H1 (cell line): ENCODE measurements at regions not wholly inside any gene's neighbourhood (a gene's known extent, or its start where the extent isn't known, plus 50 kb on each side); places are given as distances from the start of the nearest gene placed in this dataset.

Experiments used
- CTCF ChIA-PET: fragments of 300-600 bp; sonication (Branson Sonifier 250); formaldehyde crosslinking; loops from one replicate; lab custom pipeline; 2021; ENCODE audit not compliant: partially characterized antibody; lab: Charles Lee
- POLR2A ChIA-PET: fragments of 300-600 bp; sonication (Branson Sonifier 250); formaldehyde crosslinking; loops from one replicate; lab custom pipeline; 2021; ENCODE audit warnings: inconsistent platforms; ENCODE audit not compliant: partially characterized antibody; lab: Charles Lee
- DNase-seq, 2 experiments: peaks; one replicate each; pipeline versions ENCODE4 v3.0.0 to v3.0.0-alpha.2; 2010 to 2022; ENCODE audit warnings: low spot score in 2 of 2, low read depth in 1 of 2, mixed read lengths in 1 of 2
- FAIRE-seq: peaks from 2 replicates; lab custom pipeline; 2011; peaks lifted over from hg19 to GRCh38; lab: Jason Lieb, UNC
- H2AFZ ChIP-seq: 2 replicates; pipeline ENCODE4 v1.8.1; 2012; ENCODE audit warnings: low read length, inconsistent platforms
- H2AK5ac ChIP-seq: 2 replicates; pipeline ENCODE4 v1.6.1; 2013; ENCODE audit warnings: low read depth, low read length
- H2BK120ac ChIP-seq: replicated peaks from 2 replicates; pipeline ENCODE3; 2013; ENCODE audit warnings: low read depth, low read length, inconsistent platforms
- H2BK12ac ChIP-seq: 2 replicates; pipeline ENCODE4 v1.6.1; 2013; ENCODE audit warnings: low read depth, low read length
- H2BK15ac ChIP-seq: 2 replicates; pipeline ENCODE4 v1.6.1; 2013; ENCODE audit warnings: low read length
- H2BK20ac ChIP-seq: 2 replicates; pipeline ENCODE4 v1.6.1; 2013; ENCODE audit warnings: low read length
- H2BK5ac ChIP-seq: 2 replicates; pipeline ENCODE4 v1.6.1; 2013; ENCODE audit warnings: low read depth, low read length
- H3K14ac ChIP-seq: 2 replicates; pipeline ENCODE4 v1.6.1; 2013; ENCODE audit warnings: inconsistent platforms; ENCODE audit not compliant: insufficient read length
- H3K18ac ChIP-seq: 2 replicates; pipeline ENCODE4 v1.6.1; 2013; ENCODE audit warnings: low read length; ENCODE audit errors: extremely low read depth
- H3K23ac ChIP-seq: 2 replicates; pipeline ENCODE4 v1.6.1; 2013; ENCODE audit warnings: inconsistent platforms; ENCODE audit not compliant: insufficient read length
- H3K23me2 ChIP-seq: 2 replicates; pipeline ENCODE4 v1.6.1; 2013; ENCODE audit warnings: low read depth, low read length
- H3K27ac ChIP-seq: 2 replicates; pipeline ENCODE4 v1.6.1; 2011; ENCODE audit warnings: low read depth, low read length, inconsistent platforms
- H3K27me3 ChIP-seq, 4 experiments: replicated peaks in 1 of 4; 1 replicate in 1 of 4; 2 replicates in 3 of 4; pipeline versions ENCODE4 v1.6.1 to v1.8.1; 2011 to 2013; ENCODE audit warnings: low read length in 3 of 4, mild to moderate bottlenecking in 3 of 4, inconsistent platforms in 2 of 4, mixed read lengths in 2 of 4, moderate library complexity in 1 of 4; ENCODE audit not compliant: control insufficient read depth in 3 of 4, insufficient read depth in 3 of 4; ENCODE audit errors: extremely low read depth in 1 of 4
- H3K36me3 ChIP-seq, 4 experiments: 2 replicates each; pipeline versions ENCODE4 v1.6.1 to v1.8.1; 2011 to 2013; ENCODE audit warnings: mild to moderate bottlenecking in 4 of 4, low read length in 3 of 4, moderate library complexity in 2 of 4, control low read depth in 1 of 4, inconsistent platforms in 1 of 4; ENCODE audit not compliant: insufficient read depth in 4 of 4, control insufficient read depth in 2 of 4
- H3K4ac ChIP-seq: replicated peaks from 2 replicates; pipeline ENCODE3; 2013; ENCODE audit warnings: low read length, low read depth, mixed read lengths, inconsistent platforms; ENCODE audit not compliant: insufficient read length
- H3K4me1 ChIP-seq, 4 experiments: replicated peaks in 1 of 4; 1 replicate in 1 of 4; 2 replicates in 3 of 4; pipeline versions ENCODE4 v1.6.1 to v1.8.1; 2011 to 2013; ENCODE audit warnings: low read length in 3 of 4, inconsistent platforms in 2 of 4, mixed read lengths in 1 of 4; ENCODE audit not compliant: insufficient read depth in 4 of 4, control insufficient read depth in 3 of 4
- H3K4me2 ChIP-seq, 2 experiments: 2 replicates each; pipeline versions ENCODE4 v1.6.1 to v1.8.1; 2011 to 2013; ENCODE audit warnings: low read depth in 2 of 2, low read length in 2 of 2, control low read depth in 1 of 2, inconsistent platforms in 1 of 2, mild to moderate bottlenecking in 1 of 2; ENCODE audit not compliant: insufficient read depth in 1 of 2
- H3K4me3 ChIP-seq, 4 experiments: fragments of 200-600, 300-600 bp in 1 of 4; sonication (generic), shearing (Covaris generic), sonication (Bioruptor Twin) in 1 of 4; 2 replicates each; pipeline versions ENCODE4 v1.5.1 to v1.8.1; 2011 to 2016; ENCODE audit warnings: low read length in 4 of 4, low read depth in 3 of 4, control low read depth in 2 of 4, inconsistent platforms in 2 of 4, mild to moderate bottlenecking in 2 of 4, mixed read lengths in 1 of 4, moderate library complexity in 1 of 4; ENCODE audit not compliant: insufficient read depth in 2 of 4; ENCODE audit errors: extremely low read depth in 1 of 4
- H3K56ac ChIP-seq: replicated peaks from 2 replicates; pipeline ENCODE3; 2013; ENCODE audit warnings: low read depth, mild to moderate bottlenecking, mixed read lengths, low read length, inconsistent platforms; ENCODE audit not compliant: insufficient read length
- H3K79me1 ChIP-seq: 2 replicates; pipeline ENCODE4 v1.6.1; 2013; ENCODE audit warnings: low read depth, low read length, control low read depth
- H3K79me2 ChIP-seq, 2 experiments: 2 replicates each; pipeline versions ENCODE4 v1.6.1 to v1.8.1; 2012 to 2013; ENCODE audit warnings: low read length in 2 of 2, mild to moderate bottlenecking in 2 of 2, inconsistent platforms in 1 of 2; ENCODE audit not compliant: insufficient read depth in 2 of 2, control insufficient read depth in 1 of 2
- H3K9ac ChIP-seq, 4 experiments: replicated peaks in 1 of 4; 1 replicate in 1 of 4; 2 replicates in 3 of 4; pipeline versions ENCODE4 v1.6.1 to v1.8.1; 2011 to 2013; ENCODE audit warnings: low read depth in 3 of 4, low read length in 3 of 4, control low read depth in 2 of 4, mild to moderate bottlenecking in 2 of 4, moderate library complexity in 2 of 4, inconsistent platforms in 1 of 4; ENCODE audit errors: extremely low read depth in 1 of 4
- H3K9me3 ChIP-seq, 2 experiments: 2 replicates each; pipeline versions ENCODE4 v1.6.1 to v1.8.1; 2012 to 2013; ENCODE audit warnings: mild to moderate bottlenecking in 2 of 2, moderate library complexity in 2 of 2, control low read depth in 1 of 2, inconsistent platforms in 1 of 2, low read depth in 1 of 2, low read length in 1 of 2, mixed read lengths in 1 of 2; ENCODE audit not compliant: insufficient read depth in 2 of 2
- H4K20me1 ChIP-seq, 2 experiments: replicated peaks in 1 of 2; 2 replicates each; pipeline versions ENCODE3 to v1.8.1; 2011 to 2013; ENCODE audit warnings: inconsistent platforms in 2 of 2, low read length in 2 of 2, mild to moderate bottlenecking in 1 of 2; ENCODE audit not compliant: insufficient read depth in 2 of 2, control insufficient read depth in 1 of 2
- H4K5ac ChIP-seq: 2 replicates; pipeline ENCODE4 v1.6.1; 2013; ENCODE audit warnings: low read length, low read depth, mixed read lengths, inconsistent platforms; ENCODE audit not compliant: insufficient read length
- H4K8ac ChIP-seq: 2 replicates; pipeline ENCODE4 v1.8.0; 2013; ENCODE audit warnings: mild to moderate bottlenecking, moderate library complexity, low read length, inconsistent platforms; ENCODE audit not compliant: insufficient read depth; ENCODE audit errors: extremely low read depth
- H4K91ac ChIP-seq: replicated peaks from 2 replicates; pipeline ENCODE3; 2013; ENCODE audit warnings: low read length, mixed read lengths, inconsistent platforms; ENCODE audit not compliant: insufficient read length
- ATF3 ChIP-seq: IDR thresholded peaks from 2 replicates; pipeline ENCODE4 v1.6.1; 2011; ENCODE audit warnings: low read depth, mild to moderate bottlenecking, low read length; ENCODE audit not compliant: insufficient read depth
- BRCA1 ChIP-seq: IDR thresholded peaks from 2 replicates; pipeline ENCODE4 v1.6.1; 2012; ENCODE audit warnings: low read depth, low read length, improper control_type of control experiment
- CBX8 ChIP-seq: fragments of 300-800, 300-1000 bp; sonication (generic); IDR thresholded peaks from 2 replicates; pipeline ENCODE4 v1.7.1; 2016; ENCODE audit warnings: low read depth, low read length, borderline replicate concordance
- CHD1 ChIP-seq: IDR thresholded peaks from 2 replicates; pipeline ENCODE4 v1.6.1; 2012; ENCODE audit warnings: low read depth, low read length, improper control_type of control experiment
- SIN3A ChIP-seq, 2 experiments: IDR thresholded peaks in 1 of 2; conservative IDR thresholded peaks in 1 of 2; 2 replicates each; pipeline ENCODE4 v1.6.1; 2011 to 2012; ENCODE audit warnings: low read length in 2 of 2, improper control_type of control experiment in 1 of 2, low read depth in 1 of 2, mild to moderate bottlenecking in 1 of 2
- SRF ChIP-seq: IDR thresholded peaks from 2 replicates; pipeline ENCODE4 v1.6.1; 2011; ENCODE audit warnings: mild to moderate bottlenecking, low read depth, low read length, moderate library complexity
- WGBS, 2 experiments: shearing (Covaris generic) in 1 of 2; methylation state at CpG; one replicate each; pipeline versions ENCODE4 v1.1.6 to v1.1.7; 2013 to 2015; ENCODE audit warnings: low lambda C conversion rate in 2 of 2, mixed read lengths in 2 of 2, inconsistent platforms in 1 of 2, low coverage in 1 of 2, missing lambda C conversion rate in 1 of 2; ENCODE audit not compliant: insufficient replicate concordance in 2 of 2, insufficient coverage in 1 of 2, insufficient read length in 1 of 2; ENCODE audit errors: extremely low coverage in 1 of 2, missing lambda C conversion rate in 1 of 2; 5-methylcytosine and 5-hydroxymethylcytosine counted together

- Histone ChIP-seq H3K4me3 (no peak overlapping the region), H2AK5ac (no peak overlapping the region), H3K14ac (no peak overlapping the region), H3K36me3 (no peaks in the 10 kb centered on the region), H3K18ac (no peak overlapping the region), H3K4ac (no peak overlapping the region), H3K79me1 (no peaks in the 10 kb centered on the region), H3K27me3 (no peaks in the 10 kb centered on the region), H3K4me2 (no peak overlapping the region), H4K20me1 (no peaks in the 10 kb centered on the region), H3K27ac (no peak overlapping the region), H2BK120ac (no peak overlapping the region), H2BK12ac (no peak overlapping the region), H2BK15ac (no peak overlapping the region), H3K56ac (no peak overlapping the region), H4K91ac (no peak overlapping the region), H3K9ac (no peak overlapping the region), H3K23me2 (no peaks in the 10 kb centered on the region), H4K8ac (no peak overlapping the region), H3K4me1 (no peaks in the 10 kb centered on the region), H4K5ac (no peak overlapping the region), H2BK5ac (no peak overlapping the region), H2AFZ (no peak overlapping the region), H3K23ac (no peak overlapping the region), H2BK20ac (no peak overlapping the region), H3K79me2 (no peaks in the 10 kb centered on the region), H3K9me3 (no peaks in the 10 kb centered on the region)
- ChIA-PET CTCF (no interaction called here), POLR2A (no interaction called here)
- DNase-seq (no peak), FAIRE-seq (no peak)
- WGBS, 2 experiments = 92% methylated on average over 4 of the region's 4 CpGs; no CpG with 5 or more reads in 1 of the 2 experiments
- no peak for TF ChIP-seq SIN3A (conservative IDR thresholded peaks at IDR 0.05 in 1 of 2, IDR thresholded peaks at IDR 0.05 in 1 of 2; ENCODE audit: low read depth in 1 of 2, low read length in 2 of 2)
- TF ChIP-seq CHD1 = no peak
- no peak for TF ChIP-seq BRCA1
- no peak for TF ChIP-seq CBX8
- TF ChIP-seq ATF3 = no peak
- TF ChIP-seq SRF = no peak
Observed at GRCh38 chr2:47230418-47230817, 54.1 kb upstream of the CALM2 start.
